Brain pericyte (primary cell): ENCODE measurements at regions not wholly inside any gene's neighbourhood (a gene's known extent, or its start where the extent isn't known, plus 50 kb on each side); places are given as distances from the start of the nearest gene placed in this dataset.
"Not testable (repeated sequence)": the region's sequence is repeated elsewhere in the genome, so short reads cannot be mapped to it uniquely, and the experiment has no call there.

ENCODE experiments used
- DNase-seq: peaks from one replicate; pipeline ENCODE4 v3.0.0-alpha.2; 2012; ENCODE audit warnings: low read depth, low spot score

GRCh38 chr1:118461154-118461553 lies 276.1 kb upstream of the SPAG17 start:
- no peak for DNase-seq

DNA sequence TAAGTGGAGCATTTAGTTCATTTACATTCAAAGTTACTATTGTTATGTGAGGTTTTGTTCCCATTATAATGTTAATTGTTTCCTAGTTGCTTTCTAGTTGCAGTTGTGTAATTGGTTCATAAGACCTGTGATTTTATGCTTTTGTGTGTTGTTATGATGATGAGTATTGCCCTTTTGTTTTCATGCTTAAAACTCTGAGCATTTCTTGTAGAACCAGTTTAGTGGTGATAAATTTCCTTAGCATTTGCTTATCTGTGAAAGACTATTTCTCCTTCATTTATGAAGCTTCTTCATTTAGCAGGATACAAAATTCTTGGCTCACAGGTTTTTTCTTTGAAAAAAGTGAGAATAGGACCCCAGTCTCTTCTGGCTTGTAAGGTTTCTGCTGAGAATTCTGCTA lies 274.8 kb upstream of the SPAG17 start:
- no peak for DNase-seq

DNA sequence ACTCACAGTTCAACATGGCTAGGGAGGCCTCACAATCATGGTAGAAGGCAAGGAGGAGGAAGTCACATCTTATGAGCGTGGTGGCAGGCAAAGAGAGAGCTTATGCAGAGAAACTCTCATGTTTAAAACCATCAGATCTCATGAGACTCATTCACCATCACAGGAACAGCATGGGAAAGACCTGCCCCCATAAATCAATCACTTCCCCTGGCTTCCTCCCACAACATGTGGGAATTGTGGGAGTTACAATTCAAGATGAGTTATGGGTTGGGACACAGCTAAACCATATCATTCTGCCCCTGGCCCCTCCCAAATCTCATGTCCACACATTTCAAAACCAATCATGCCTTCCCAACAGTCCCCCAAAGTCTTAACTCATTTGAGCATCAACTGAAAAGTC lies 268.8 kb upstream of the SPAG17 start:
- not testable (repeated sequence) for DNase-seq

DNA sequence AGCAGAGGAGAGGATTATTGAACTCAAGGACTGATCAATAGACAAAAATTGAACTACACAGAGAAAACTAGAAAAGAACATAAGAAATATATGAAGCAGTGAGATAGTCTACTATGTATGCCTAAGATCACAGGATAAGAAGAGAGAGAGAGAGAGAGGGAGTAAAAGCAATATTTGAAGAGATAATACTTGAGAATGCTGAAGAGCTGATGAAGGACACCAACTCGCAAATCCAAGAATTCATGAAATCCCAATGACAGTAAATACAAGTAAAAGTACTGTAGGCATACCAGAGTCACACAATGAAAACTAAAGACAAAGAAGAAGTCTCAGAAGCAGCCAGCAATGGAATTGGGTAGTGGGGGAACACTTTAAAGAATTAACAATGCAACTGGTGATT lies 260.1 kb upstream of the SPAG17 start:
- no peak for DNase-seq

- no peak for DNase-seq
Observed at GRCh38 chr1:118442214-118442613, 257.2 kb upstream of the SPAG17 start.

DNA sequence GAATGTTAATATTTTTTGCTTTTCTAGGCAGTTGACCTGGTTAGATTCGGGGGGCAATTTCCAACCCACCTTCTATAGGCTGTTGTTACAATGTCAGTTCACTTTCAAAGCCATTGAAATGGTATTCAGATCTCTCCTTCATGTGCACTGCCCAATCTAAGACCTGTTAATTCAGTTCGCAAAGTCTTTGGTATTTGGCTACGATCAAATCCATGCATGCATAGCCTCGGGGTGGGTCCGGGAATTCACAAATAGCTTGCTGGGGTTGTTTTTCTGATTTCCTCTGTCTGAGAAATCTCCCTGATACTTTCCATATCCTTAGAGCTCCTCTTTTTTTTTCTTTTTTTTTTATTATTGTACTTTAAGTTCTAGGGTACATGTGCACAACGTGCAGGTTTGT lies 252.6 kb upstream of the SPAG17 start:
- no peak for DNase-seq

- no peak for DNase-seq
Observed at GRCh38 chr1:118429856-118430255, 244.8 kb upstream of the SPAG17 start.

GRCh38 chr1:118421868-118422350 lies 236.9 kb upstream of the SPAG17 start:
- DNase-seq = no peak

DNA sequence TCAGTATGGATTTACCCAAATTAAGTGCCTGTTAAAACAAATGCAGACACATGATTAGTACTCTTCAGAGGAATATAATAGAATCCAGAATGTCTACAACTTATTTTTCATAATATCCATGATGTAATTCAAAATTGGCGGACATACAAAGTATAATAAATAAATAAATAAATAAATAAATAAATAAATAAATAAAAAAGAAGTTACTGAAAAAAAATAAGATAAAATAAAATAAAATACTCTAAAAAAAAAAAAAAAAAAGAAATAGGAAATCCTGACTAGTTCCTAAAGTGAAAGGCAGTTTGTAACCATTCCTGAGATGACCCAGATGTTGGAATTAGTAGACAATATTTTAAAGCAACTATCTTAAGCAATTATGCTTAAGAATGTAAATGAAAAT lies 219.0 kb upstream of the SPAG17 start:
- no peak for DNase-seq

GRCh38 chr1:118397496-118397859 lies 212.4 kb upstream of the SPAG17 start:
- DNase-seq = no peak

GRCh38 chr1:118396829-118397495 lies 211.9 kb upstream of the SPAG17 start:
- DNase-seq = no peak

GRCh38 chr1:118396279-118396678 lies 211.3 kb upstream of the SPAG17 start:
- DNase-seq = no peak

GRCh38 chr1:118395430-118395991 lies 210.5 kb upstream of the SPAG17 start:
- no peak for DNase-seq

DNA sequence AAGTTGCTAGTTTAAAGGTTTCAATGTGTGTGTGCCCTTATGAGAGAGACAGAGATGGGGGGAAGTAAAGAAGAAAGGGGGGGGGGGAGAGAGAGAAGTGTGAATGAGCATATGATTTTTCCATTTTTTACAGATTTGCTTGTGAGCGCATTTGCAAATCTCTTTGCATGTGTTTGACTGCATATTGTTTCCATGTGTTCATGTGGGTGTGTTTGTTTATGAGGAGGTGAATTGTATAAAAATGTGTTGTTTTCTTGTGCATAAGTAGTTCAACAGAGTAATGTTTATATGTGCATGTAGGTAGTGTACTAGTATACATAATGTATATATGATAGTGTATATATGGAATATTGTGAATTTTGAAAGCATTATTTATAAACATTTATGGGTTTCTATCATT lies 205.9 kb upstream of the SPAG17 start:
- DNase-seq = no peak

GRCh38 chr1:118388301-118388959 lies 203.4 kb upstream of the SPAG17 start:
- DNase-seq = no peak

GRCh38 chr1:118381197-118381869 lies 196.3 kb upstream of the SPAG17 start:
- no peak for DNase-seq

- DNase-seq = not testable (repeated sequence)
Observed at GRCh38 chr1:118377183-118377582, 192.2 kb upstream of the SPAG17 start.

DNA sequence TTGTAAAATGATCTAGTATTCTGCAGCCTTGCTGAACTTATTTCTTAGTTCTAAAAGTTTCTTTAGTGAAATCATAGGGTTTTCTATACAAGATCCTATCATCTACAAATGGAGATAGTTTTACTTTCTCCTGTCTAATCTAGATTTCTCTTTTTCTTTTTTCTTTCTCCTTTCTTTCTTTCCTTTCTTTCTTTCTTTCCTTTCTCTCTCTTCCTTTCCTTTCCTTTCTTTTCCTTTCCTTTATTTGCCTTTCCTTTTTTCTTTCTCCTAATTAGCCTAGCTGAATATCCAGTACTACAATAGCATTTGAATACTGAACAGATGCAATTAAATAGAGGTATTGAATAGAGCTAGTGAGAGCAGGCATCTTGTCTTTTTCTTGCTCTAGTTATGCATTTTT lies 186.6 kb upstream of the SPAG17 start:
- no peak for DNase-seq

- DNase-seq = no peak
Observed at GRCh38 chr1:118370861-118371260, 185.8 kb upstream of the SPAG17 start.

GRCh38 chr1:118366286-118366685 lies 181.3 kb upstream of the SPAG17 start:
- no peak for DNase-seq

DNA sequence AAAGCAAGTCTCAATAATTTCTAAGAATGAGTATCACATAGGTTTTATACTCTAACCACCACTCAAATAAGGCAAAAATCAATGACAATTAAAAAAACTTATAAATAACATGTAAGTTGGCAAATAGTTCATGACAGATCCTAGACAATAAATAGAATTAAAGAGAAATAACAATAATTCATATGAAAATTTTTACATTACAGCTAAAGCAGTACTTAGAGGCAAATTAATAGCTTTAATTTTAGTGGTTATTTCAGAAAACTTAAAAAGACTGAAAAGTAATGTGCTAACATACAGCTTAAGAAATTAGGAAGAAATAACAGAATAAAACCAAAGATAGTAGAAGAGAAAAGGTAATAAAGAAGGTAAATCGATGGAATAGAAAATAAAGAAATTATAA lies 179.9 kb upstream of the SPAG17 start:
- DNase-seq = no peak

- no peak for DNase-seq
Observed at GRCh38 chr1:118363396-118363795, 178.4 kb upstream of the SPAG17 start.

- DNase-seq = no peak
Observed at GRCh38 chr1:118360817-118361216, 175.8 kb upstream of the SPAG17 start.
